Activated naive CD4-positive, alpha-beta T cell treated with anti-CD3 and anti-CD28 coated beads, Interleukin-2, amount 10 ng/mL, durations not matched to agents 7 days and 5 days (primary cell): ENCODE measurements at regions not wholly inside any gene's neighbourhood (a gene's known extent, or its start where the extent isn't known, plus 50 kb on each side); places are given as distances from the start of the nearest gene placed in this dataset.
"Not testable (repeated sequence)": the region's sequence is repeated elsewhere in the genome, so short reads cannot be mapped to it uniquely, and the experiment has no call there.

ENCODE experiments used
- CTCF ChIA-PET: fragments of 350-600 bp; sonication (Branson Sonifier 250); formaldehyde crosslinking; loops from one replicate; lab custom pipeline; 2021; ENCODE audit warnings: antibody characterized with exemption; lab: Charles Lee
- DNase-seq: peaks from one replicate; pipeline ENCODE4 v3.0.0-alpha.2; 2020
- H3K27ac Mint-ChIP-seq: one replicate; pipeline ENCODE4 v1.8.0; 2021; ENCODE audit warnings: mild to moderate bottlenecking, moderate library complexity, mixed read lengths
- H3K27me3 Mint-ChIP-seq: one replicate; pipeline ENCODE4 v1.8.0; 2021; ENCODE audit warnings: mild to moderate bottlenecking, mixed read lengths
- H3K36me3 Mint-ChIP-seq: one replicate; pipeline ENCODE4 v1.8.0; 2021; ENCODE audit warnings: mixed read lengths
- H3K4me1 Mint-ChIP-seq: one replicate; pipeline ENCODE4 v1.8.0; 2021; ENCODE audit warnings: mixed read lengths
- H3K4me3 Mint-ChIP-seq: one replicate; pipeline ENCODE4 v1.8.0; 2021; ENCODE audit warnings: mild to moderate bottlenecking, moderate library complexity, mixed read lengths
- H3K9me3 Mint-ChIP-seq: one replicate; pipeline ENCODE4 v1.8.0; 2021; ENCODE audit warnings: mixed read lengths

DNA sequence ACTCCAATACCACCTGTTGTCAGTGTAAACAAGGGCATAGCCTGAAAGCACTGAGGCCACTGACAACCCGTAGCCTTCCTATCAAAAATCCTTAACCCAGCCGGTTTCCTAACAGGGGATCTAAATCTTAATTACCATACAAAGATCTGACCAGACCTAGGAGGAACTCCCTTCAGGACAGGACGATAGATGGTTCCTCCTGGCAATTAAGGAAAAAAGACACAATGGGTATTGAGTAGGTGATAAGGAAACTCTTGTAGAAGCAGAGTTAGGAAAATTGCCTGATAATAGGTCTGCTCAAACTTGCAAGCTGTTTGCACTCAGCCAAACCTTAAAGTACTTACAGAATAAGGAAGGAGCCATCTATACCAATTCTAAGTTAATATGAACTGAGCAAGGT is 1517.3 kb upstream of the RAG2 start:
- H3K27ac Mint-ChIP-seq, H3K4me1 Mint-ChIP-seq, H3K27me3 Mint-ChIP-seq, DNase-seq, H3K4me3 Mint-ChIP-seq, H3K36me3 Mint-ChIP-seq, CTCF ChIA-PET: not testable (repeated sequence)
- peaks cover 23% of the 10 kb centered on the region for H3K9me3 Mint-ChIP-seq

DNA sequence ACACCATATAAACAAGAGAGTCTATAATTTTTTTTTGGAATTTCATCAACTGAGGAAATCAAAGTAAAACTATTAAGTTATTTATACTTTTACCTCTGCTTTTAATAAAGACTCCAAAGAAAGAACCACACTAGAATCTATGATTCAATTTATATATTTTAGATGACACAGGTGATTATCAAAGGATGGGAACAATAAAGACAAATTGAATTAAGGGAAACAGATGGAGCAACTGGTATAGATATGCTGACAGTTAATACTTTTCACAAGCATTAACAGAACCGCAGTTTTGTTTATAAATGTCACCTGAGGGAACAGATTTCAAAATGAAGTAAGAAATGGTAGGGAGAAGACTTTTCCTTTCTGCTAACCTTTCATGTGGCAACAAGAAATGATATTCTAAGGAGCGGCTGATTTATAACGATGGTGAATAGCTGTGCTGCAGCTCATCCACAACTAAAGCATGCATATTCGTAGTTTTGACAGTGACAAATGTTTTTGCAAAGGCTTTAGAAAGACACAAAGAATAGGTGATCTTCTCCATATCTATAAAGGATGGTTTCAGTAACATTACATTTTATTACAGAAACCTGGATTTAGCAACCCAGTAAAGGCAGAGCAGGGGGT is 1502.9 kb upstream of the RAG2 start:
- CTCF ChIA-PET, result no interaction called here
- H3K36me3 Mint-ChIP-seq, result no peaks in the 10 kb centered on the region
- H3K4me1 Mint-ChIP-seq, result no peaks in the 10 kb centered on the region
- H3K4me3 Mint-ChIP-seq, result no peak overlapping the region
- no peak for DNase-seq
- H3K27me3 Mint-ChIP-seq, result no peaks in the 10 kb centered on the region
- peaks cover 14% of the 10 kb centered on the region for H3K9me3 Mint-ChIP-seq
- H3K27ac Mint-ChIP-seq, result no peak overlapping the region

DNA sequence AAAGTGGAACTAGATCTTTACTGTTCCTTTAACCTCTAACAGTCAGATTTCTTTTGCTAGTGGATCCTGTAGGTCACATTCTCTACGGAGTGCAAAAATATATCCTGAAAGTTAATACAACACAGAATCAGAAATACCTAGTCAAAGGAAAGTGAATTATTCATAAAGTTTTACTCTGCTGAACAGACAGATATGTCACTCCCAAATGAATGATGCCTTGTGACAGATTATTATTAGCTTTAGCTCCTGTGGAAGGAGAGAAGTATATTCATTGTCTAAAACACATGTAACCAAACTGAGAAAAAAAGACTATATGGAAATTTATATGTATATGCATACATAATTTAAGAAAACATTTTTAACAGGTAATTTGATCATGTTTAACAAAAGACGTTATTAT is 1497.2 kb upstream of the RAG2 start:
- CTCF ChIA-PET, result no interaction called here
- Mint-ChIP-seq H3K4me1 (no peaks in the 10 kb centered on the region), H3K36me3 (no peaks in the 10 kb centered on the region), H3K4me3 (no peak overlapping the region), H3K27ac (no peak overlapping the region), H3K27me3 (no peaks in the 10 kb centered on the region), H3K9me3 (peaks cover 16% of the 10 kb centered on the region)
- DNase-seq, result no peak

- Mint-ChIP-seq H3K4me3 (no peak overlapping the region), H3K9me3 (peaks cover 12% of the 10 kb centered on the region), H3K27ac (no peak overlapping the region), H3K27me3 (no peaks in the 10 kb centered on the region), H3K36me3 (no peaks in the 10 kb centered on the region), H3K4me1 (no peaks in the 10 kb centered on the region)
- CTCF ChIA-PET, result no interaction called here
- no peak for DNase-seq
Observed at GRCh38 chr11:38089726-38090125, 1491.7 kb upstream of the RAG2 start.

DNA sequence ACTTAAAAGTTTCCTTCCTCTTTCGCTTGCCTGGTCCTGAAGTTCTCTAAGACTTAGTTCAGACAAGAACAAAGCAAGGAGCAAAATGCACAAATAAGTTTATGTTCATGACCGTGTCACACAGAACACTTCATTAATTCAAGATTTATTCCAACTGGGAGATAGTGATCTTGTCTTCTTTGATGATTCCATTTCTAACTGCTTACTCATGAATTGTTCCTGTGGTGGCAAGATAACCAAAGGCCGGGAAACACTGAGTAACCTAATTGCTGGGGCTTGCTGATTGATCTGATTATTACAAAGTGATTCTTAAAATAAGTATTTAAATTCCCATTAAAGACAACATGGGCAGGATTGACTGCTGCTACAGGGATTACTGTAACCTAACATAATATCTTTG is 1462.9 kb upstream of the RAG2 start:
- H3K4me3 Mint-ChIP-seq, result no peak overlapping the region
- CTCF ChIA-PET, result no interaction called here
- no peaks in the 10 kb centered on the region for H3K27me3 Mint-ChIP-seq
- no peak overlapping the region for H3K27ac Mint-ChIP-seq
- no peaks in the 10 kb centered on the region for H3K4me1 Mint-ChIP-seq
- DNase-seq, result no peak
- H3K36me3 Mint-ChIP-seq, result no peaks in the 10 kb centered on the region
- peaks cover 14% of the 10 kb centered on the region for H3K9me3 Mint-ChIP-seq

- H3K36me3 Mint-ChIP-seq, result no peaks in the 10 kb centered on the region
- H3K4me1 Mint-ChIP-seq, result no peaks in the 10 kb centered on the region
- no peak overlapping the region for H3K4me3 Mint-ChIP-seq
- no peak overlapping the region for H3K27ac Mint-ChIP-seq
- no peaks in the 10 kb centered on the region for H3K27me3 Mint-ChIP-seq
- H3K9me3 Mint-ChIP-seq, result peaks cover 10% of the 10 kb centered on the region
- no peak for DNase-seq
- CTCF ChIA-PET, result no interaction called here
Observed at GRCh38 chr11:38060136-38060535, 1462.1 kb upstream of the RAG2 start.

GRCh38 chr11:38046571-38047135 is 1448.6 kb upstream of the RAG2 start:
- DNase-seq, result no peak
- H3K9me3 Mint-ChIP-seq, result peaks cover 10% of the 10 kb centered on the region
- CTCF ChIA-PET, result no interaction called here

GRCh38 chr11:38043060-38043459 is 1445.0 kb upstream of the RAG2 start:
- CTCF ChIA-PET, result no interaction called here
- Mint-ChIP-seq H3K27ac (no peak overlapping the region), H3K4me3 (no peak overlapping the region), H3K9me3 (peaks cover 9% of the 10 kb centered on the region), H3K27me3 (no peaks in the 10 kb centered on the region), H3K4me1 (no peaks in the 10 kb centered on the region), H3K36me3 (no peaks in the 10 kb centered on the region)
- DNase-seq, result no peak

More at GRCh38 chr11:38046571-38047135, 1448.6 kb upstream of the RAG2 start:
- Mint-ChIP-seq H3K27me3 (no peaks in the 10 kb centered on the region), H3K4me3 (no peak overlapping the region), H3K4me1 (no peaks in the 10 kb centered on the region), H3K36me3 (no peaks in the 10 kb centered on the region), H3K27ac (no peak overlapping the region)

GRCh38 chr11:38038777-38039176 is 1440.7 kb upstream of the RAG2 start:
- Mint-ChIP-seq H3K4me3 (no peak overlapping the region), H3K27ac (no peak overlapping the region), H3K4me1 (no peaks in the 10 kb centered on the region), H3K36me3 (no peaks in the 10 kb centered on the region), H3K9me3 (peaks cover 20% of the 10 kb centered on the region), H3K27me3 (no peaks in the 10 kb centered on the region)
- no peak for DNase-seq
- CTCF ChIA-PET, result no interaction called here

- no peak overlapping the region for H3K4me3 Mint-ChIP-seq
- CTCF ChIA-PET, result no interaction called here
- no peak for DNase-seq
- peaks cover 32% of the 10 kb centered on the region for H3K9me3 Mint-ChIP-seq
- no peak overlapping the region for H3K27ac Mint-ChIP-seq
- H3K36me3 Mint-ChIP-seq, result no peaks in the 10 kb centered on the region
- no peaks in the 10 kb centered on the region for H3K4me1 Mint-ChIP-seq
- H3K27me3 Mint-ChIP-seq, result no peaks in the 10 kb centered on the region
Observed at GRCh38 chr11:38019072-38019775, 1421.2 kb upstream of the RAG2 start.

DNA sequence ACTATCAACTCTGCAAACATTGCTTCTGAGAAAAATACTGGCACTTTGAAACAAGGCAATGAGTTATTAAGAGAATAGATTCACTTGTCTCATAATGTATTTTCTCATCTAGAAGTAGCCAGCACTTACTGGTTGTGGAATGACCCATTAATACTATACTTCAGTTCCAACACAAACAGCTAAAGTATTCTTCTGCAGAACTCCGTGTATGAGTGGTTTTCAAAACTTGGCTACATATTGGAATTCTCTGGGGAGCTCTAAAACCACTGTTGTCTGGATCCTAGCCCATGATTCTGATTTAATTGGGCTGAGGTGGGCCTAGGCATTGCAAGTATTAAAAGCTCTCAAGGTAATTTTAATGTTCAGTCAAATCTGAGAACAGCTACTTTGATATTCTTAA is 1416.4 kb upstream of the RAG2 start:
- H3K27me3 Mint-ChIP-seq, result no peaks in the 10 kb centered on the region
- H3K9me3 Mint-ChIP-seq, result peaks cover 8% of the 10 kb centered on the region
- DNase-seq, result no peak
- no peak overlapping the region for H3K4me3 Mint-ChIP-seq
- CTCF ChIA-PET, result no interaction called here
- no peaks in the 10 kb centered on the region for H3K36me3 Mint-ChIP-seq
- H3K27ac Mint-ChIP-seq, result no peak overlapping the region
- no peaks in the 10 kb centered on the region for H3K4me1 Mint-ChIP-seq

DNA sequence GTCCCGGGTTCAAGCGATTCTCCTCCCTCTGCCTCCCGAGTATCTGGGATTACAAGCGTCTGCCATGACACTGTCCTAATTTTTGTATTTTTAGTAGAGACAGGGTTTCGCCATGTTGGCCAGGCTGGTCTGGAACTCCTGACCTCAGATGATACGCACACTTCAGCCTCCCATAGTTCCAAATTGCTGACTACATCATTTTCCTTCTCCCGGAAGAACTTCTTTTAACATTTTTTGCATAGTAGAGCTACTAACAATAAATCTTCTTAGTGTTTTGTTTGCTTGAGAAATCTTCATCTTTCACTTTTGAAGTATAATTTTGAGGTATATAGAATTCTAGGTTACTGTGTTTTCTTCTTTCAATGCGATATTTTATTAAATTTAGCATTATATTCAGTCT is 1415.1 kb upstream of the RAG2 start:
- Mint-ChIP-seq H3K27me3 (no peaks in the 10 kb centered on the region), H3K4me1 (no peaks in the 10 kb centered on the region), H3K9me3 (peaks cover 5% of the 10 kb centered on the region), H3K27ac (no peak overlapping the region), H3K4me3 (no peak overlapping the region), H3K36me3 (no peaks in the 10 kb centered on the region)
- no peak for DNase-seq
- CTCF ChIA-PET, result no interaction called here

DNA sequence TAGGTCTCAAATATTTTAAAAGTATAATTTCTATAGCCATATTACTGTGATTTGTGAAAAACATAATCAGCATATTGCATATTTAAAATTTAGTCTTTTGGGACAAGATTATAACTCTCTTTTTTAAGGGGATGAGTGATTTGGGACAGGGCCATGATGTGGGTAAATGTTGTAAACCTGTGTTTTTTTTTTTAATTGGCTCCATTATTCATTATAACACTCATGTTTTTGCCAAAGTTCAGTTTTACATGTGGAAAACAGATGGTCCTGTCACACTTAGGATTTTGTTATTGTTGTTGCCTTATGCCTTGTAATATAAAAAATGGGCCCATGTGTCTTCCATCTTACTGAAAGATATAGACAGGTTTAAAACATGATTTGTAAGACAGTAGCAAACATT is 1413.5 kb upstream of the RAG2 start:
- Mint-ChIP-seq H3K4me1 (no peaks in the 10 kb centered on the region), H3K9me3 (peaks cover 3% of the 10 kb centered on the region), H3K27me3 (no peaks in the 10 kb centered on the region), H3K36me3 (no peaks in the 10 kb centered on the region), H3K27ac (no peak overlapping the region), H3K4me3 (no peak overlapping the region)
- CTCF ChIA-PET, result no interaction called here
- DNase-seq, result no peak

- H3K4me1 Mint-ChIP-seq, result no peaks in the 10 kb centered on the region
- no peak overlapping the region for H3K27ac Mint-ChIP-seq
- CTCF ChIA-PET, result no interaction called here
- peaks cover 7% of the 10 kb centered on the region for H3K9me3 Mint-ChIP-seq
- no peak overlapping the region for H3K4me3 Mint-ChIP-seq
- no peaks in the 10 kb centered on the region for H3K36me3 Mint-ChIP-seq
- no peaks in the 10 kb centered on the region for H3K27me3 Mint-ChIP-seq
- no peak for DNase-seq
Observed at GRCh38 chr11:38009932-38010331, 1411.9 kb upstream of the RAG2 start.

GRCh38 chr11:38006466-38006865 is 1408.4 kb upstream of the RAG2 start:
- no peak for DNase-seq
- Mint-ChIP-seq H3K4me3 (no peak overlapping the region), H3K4me1 (no peaks in the 10 kb centered on the region), H3K36me3 (no peaks in the 10 kb centered on the region), H3K9me3 (peaks cover 17% of the 10 kb centered on the region), H3K27ac (no peak overlapping the region), H3K27me3 (no peaks in the 10 kb centered on the region)
- CTCF ChIA-PET, result no interaction called here
